HG02885 (cell line): ENCODE measurements at regions not wholly inside any gene's neighbourhood (a gene's known extent, or its start where the extent isn't known, plus 50 kb on each side); places are given as distances from the start of the nearest gene placed in this dataset.

Experiments
- ATAC-seq: cut with Tn5 transposase; IDR thresholded peaks from one replicate; pipeline ENCODE4 v1.9.1; 2021; ENCODE audit warnings: mild to moderate bottlenecking; ENCODE audit not compliant: unreplicated experiment, poor library complexity

GRCh38 chr16:61362585-61362984, 673.7 kb downstream of the CDH8 start:
- ATAC-seq: no peak

DNA sequence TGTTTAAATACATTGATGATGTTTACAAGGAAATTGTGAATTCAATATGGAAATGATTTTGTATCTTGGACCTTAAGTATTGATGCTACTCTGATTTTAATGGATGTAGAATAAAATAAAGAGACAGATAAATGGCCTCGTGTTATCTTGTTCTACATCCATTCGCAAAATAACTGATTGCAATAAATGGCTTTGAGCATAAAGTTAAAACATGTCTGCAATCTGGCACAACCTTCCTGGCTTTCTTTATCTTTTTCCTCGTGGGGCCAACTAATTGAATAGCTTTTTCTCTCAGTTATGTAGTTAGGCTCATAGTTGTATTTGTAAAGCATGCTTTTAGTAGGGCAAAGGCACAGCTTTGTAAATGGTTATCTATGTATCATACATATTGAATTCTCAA, 691.4 kb downstream of the CDH8 start:
- ATAC-seq: no peak

- no peak for ATAC-seq
Measured at GRCh38 chr16:61332461-61332860, 703.8 kb downstream of the CDH8 start.

GRCh38 chr16:61324044-61324443, 712.2 kb downstream of the CDH8 start:
- no peak for ATAC-seq

GRCh38 chr16:61323456-61323855, 712.8 kb downstream of the CDH8 start:
- ATAC-seq: no peak

DNA sequence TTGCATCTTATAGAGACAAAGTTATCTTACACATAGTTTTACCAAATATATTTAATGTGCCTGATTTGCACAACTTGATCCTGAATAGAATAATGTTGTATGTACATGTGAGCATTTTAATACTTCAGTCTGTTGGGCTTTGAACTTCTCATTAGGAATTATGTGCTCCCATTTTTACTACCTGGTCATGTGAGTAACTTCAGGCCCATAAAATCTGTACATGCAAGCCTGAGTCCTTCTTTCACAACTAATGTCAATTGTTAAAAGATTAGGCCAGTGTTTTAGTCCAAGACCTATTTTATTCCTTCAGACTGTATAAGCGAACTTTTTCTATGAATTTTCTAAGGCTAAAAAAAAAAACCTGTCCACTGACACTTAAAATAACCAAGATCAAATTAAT, 715.4 kb downstream of the CDH8 start:
- no peak for ATAC-seq

- no peak for ATAC-seq
Measured at GRCh38 chr16:61313931-61314330, 722.3 kb downstream of the CDH8 start.

- ATAC-seq: no peak
Measured at GRCh38 chr16:61309386-61309785, 726.9 kb downstream of the CDH8 start.

- ATAC-seq: no peak
Measured at GRCh38 chr16:61306204-61306603, 730.0 kb downstream of the CDH8 start.

GRCh38 chr16:61296814-61297213, 739.4 kb downstream of the CDH8 start:
- no peak for ATAC-seq

DNA sequence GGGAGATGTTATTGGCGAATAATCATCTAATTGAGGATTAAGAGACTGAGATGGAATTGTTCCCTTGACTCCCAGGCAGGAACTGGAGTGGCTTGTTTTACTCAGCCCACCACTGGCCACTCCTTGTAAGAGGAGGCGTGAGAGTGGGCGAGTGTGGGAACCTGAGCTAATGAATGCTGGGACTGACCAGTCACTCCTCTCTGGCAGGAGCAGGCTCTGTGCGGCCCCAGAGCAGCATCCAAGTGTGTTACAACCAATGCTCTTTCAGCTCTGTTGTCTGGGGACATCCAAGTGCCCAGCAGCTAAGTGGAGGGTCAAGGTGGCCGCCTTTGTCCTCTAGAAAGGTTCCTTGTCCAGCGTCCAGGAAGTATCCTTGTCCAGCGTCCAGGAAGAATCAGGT, 739.9 kb downstream of the CDH8 start:
- ATAC-seq: no peak

GRCh38 chr16:61295311-61295710, 740.9 kb downstream of the CDH8 start:
- no peak for ATAC-seq

DNA sequence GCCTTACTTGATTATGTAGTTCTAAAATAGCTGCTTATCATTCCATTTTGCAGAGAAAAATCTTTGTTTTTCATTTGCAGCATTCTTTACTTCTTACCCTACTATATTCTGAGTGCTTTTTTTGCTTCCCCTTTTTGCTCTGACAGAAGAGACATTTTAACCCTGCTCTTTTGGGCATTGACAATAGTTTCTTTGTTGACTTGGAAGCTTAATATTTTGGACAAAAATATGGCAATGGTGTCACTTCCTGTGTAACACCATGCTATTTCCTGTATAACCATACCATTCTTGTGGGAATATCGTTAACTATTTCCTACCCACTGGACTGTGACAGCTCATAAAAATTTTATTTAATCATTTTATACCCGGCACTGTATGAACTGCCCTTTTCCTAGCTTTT, 747.1 kb downstream of the CDH8 start:
- no peak for ATAC-seq

DNA sequence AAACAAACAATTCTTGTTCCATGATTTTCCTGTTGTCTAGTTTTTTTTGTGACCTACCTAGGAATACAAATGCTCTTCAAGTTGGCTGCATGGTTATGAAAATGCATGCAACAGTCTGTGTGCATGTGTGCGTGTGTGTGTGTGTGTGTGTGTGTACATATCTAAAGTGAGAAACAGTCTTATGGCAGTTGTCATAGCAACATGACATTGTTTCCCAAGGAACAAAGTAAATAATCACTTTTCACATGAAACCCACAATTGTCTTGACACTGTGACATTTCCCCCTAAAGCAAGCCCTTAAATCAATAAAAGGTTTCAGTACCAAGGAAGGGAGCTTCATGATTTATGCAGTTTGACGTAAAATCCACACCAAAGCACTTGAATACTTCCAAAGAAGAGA, 758.4 kb downstream of the CDH8 start:
- ATAC-seq: no peak

- no peak for ATAC-seq
Measured at GRCh38 chr16:61274211-61274610, 762.0 kb downstream of the CDH8 start.

DNA sequence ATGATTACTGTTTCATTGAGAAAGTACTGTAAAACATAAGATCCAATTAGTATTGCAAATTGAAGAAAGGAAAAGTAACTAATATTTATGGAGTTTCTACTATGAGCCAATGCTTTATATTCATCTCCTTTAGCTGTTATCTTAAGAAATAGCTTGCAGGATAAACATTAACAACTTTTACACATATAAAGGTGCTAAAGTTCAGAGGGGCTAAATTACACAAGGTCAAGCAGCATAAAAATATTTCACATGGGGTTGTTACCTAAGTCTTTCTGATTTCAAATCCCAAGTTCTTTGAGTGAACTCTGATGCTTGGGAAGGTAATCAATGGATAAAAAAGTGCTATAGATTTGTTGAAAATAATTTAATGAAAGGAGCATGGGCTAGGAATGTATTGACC, 765.5 kb downstream of the CDH8 start:
- no peak for ATAC-seq

- ATAC-seq: no peak
Measured at GRCh38 chr16:61263400-61263799, 772.8 kb downstream of the CDH8 start.

GRCh38 chr16:61261315-61261714, 774.9 kb downstream of the CDH8 start:
- ATAC-seq: no peak

DNA sequence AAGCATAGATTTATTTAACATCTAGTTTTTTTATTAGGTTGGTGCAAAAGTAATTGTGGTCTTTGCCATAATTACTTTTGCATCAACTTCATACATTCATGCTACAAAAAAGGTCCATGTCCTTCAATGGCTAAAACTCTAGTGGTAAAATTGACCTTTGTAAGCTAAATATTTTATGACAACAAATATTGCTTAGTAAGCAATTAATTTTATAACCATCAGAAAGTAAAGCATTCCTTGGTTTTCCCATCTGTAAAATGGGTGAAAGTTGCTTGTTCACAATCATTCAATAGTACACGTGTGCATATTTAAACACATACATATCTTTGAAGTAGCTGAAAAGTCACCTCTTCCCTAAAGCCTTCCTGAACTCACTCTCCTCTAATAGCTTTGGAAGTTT, 789.6 kb downstream of the CDH8 start:
- no peak for ATAC-seq

DNA sequence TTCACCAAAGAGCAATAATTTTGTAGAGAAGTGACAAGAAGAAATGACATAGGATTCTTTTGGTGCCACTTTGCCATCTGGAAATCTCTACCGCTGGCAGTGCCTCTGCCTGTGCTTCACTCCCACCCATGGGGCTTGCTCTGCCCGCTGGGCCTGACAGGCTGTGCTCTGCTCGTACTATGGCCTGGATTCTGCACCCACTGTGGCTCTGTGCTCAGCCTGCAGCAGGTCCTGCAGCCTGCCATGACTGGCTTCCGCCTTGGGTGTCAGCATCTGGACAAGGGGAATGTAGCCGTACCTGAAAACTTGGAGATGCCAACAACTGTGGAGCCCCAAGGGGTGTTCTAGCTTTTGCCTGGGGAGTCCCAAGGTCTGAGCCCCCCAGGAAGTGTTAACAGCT, 792.3 kb downstream of the CDH8 start:
- no peak for ATAC-seq

GRCh38 chr16:61237884-61238485, 798.3 kb downstream of the CDH8 start:
- ATAC-seq: no peak

- ATAC-seq: no peak
Measured at GRCh38 chr16:61233713-61234112, 802.5 kb downstream of the CDH8 start.

DNA sequence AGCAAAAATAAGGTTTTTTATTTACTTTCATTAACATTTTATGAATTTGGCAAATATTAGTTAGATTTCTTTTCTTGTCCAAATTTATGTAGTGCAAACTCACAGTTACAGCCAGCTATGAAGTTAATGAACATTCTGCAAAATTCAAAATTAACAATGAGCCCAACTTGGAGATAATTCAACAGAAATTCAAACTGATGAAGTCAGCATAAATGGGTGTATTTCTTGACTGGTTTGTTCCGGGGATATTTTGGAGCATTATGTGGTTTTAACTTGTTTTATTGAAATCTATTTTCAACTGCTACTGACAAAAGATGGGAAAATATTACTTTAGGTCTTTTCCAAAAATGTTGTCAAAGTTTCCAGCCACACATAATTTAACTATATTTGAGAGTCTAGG, 807.9 kb downstream of the CDH8 start:
- ATAC-seq: no peak
